GM12878 (cell line): ENCODE measurements at regions not wholly inside any gene's neighbourhood (a gene's known extent, or its start where the extent isn't known, plus 50 kb on each side); places are given as distances from the start of the nearest gene placed in this dataset.

ENCODE experiments used
- ATAC-seq: fragments of 200-7000 bp; cut with Tn5 transposase; 3 replicates; pipeline ENCODE4 v1.9.1; 2020; ENCODE audit warnings: mild to moderate bottlenecking, moderate library complexity
- BruUV-seq: library from RNA; stranded (reverse); fragments of 400-500 nt; replicated peaks from 2 replicates; lab custom pipeline; 2021; lab: Mats Ljungman, UMichigan
- CTCF ChIA-PET: fragments of 300-600 bp; sonication (Branson Sonifier 250); formaldehyde crosslinking; extraction: SDS; loops from one replicate; lab custom pipeline; 2021; ENCODE audit warnings: inconsistent platforms; lab: Yijun Ruan, JAX
- POLR2A ChIA-PET: fragments of 350-600 bp; formaldehyde crosslinking; extraction: SDS; loops from one replicate; lab custom pipeline; 2021; ENCODE audit warnings: inconsistent platforms; lab: Charles Lee
- RAD21 ChIA-PET: fragments of 300-600 bp; sonication (Branson Sonifier 250); formaldehyde crosslinking; loops from one replicate; lab custom pipeline; 2023; ENCODE audit warnings: antibody characterized with exemption; ENCODE audit not compliant: unreplicated experiment; lab: Charles Lee
- SMC1A ChIA-PET: fragments of 300-600 bp; sonication (Branson Sonifier 250); formaldehyde crosslinking; loops from one replicate; lab custom pipeline; 2023; ENCODE audit not compliant: unreplicated experiment, uncharacterized antibody; lab: Charles Lee
- DNase-seq: peaks from one replicate; pipeline ENCODE4 v3.0.0-alpha.2; 2011; ENCODE audit warnings: low read depth, low spot score
- FAIRE-seq: peaks from 3 replicates; lab custom pipeline; 2011; peaks lifted over from hg19 to GRCh38; lab: Jason Lieb, UNC
- H2AFZ ChIP-seq: 2 replicates; pipeline ENCODE4 v1.6.0; 2011; ENCODE audit warnings: low read depth, low read length, control low read depth; ENCODE audit not compliant: control insufficient read depth
- H3K27ac ChIP-seq: 2 replicates; pipeline ENCODE4 v1.5.1; 2011; ENCODE audit warnings: control low read depth; ENCODE audit not compliant: control insufficient read depth, insufficient read depth
- H3K27me3 ChIP-seq, 2 experiments: replicated peaks in 1 of 2; 2 replicates each; pipeline versions ENCODE4 v1.6.0 to v1.6.1; 2011; ENCODE audit warnings: low read length in 1 of 2; ENCODE audit not compliant: control insufficient read depth in 2 of 2, insufficient read depth in 2 of 2
- H3K36me3 ChIP-seq, 2 experiments: 2 replicates each; pipeline ENCODE4 v1.5.1; 2011; ENCODE audit warnings: low read length in 1 of 2; ENCODE audit not compliant: control insufficient read depth in 2 of 2, insufficient read depth in 2 of 2
- H3K4me1 ChIP-seq: 2 replicates; pipeline ENCODE4 v1.6.1; 2011; ENCODE audit warnings: mild to moderate bottlenecking, low read length, moderate library complexity, mixed read lengths; ENCODE audit not compliant: control insufficient read depth, insufficient read depth
- H3K4me2 ChIP-seq: 2 replicates; pipeline ENCODE4 v1.6.0; 2011; ENCODE audit warnings: control low read depth; ENCODE audit not compliant: control insufficient read depth, insufficient read depth
- H3K4me3 ChIP-seq: fragments of 200-600 bp; sonication (generic); 2 replicates; pipeline ENCODE4 v1.5.1; 2016
- H3K79me2 ChIP-seq: 2 replicates; pipeline ENCODE4 v1.6.0; 2011; ENCODE audit warnings: low read length; ENCODE audit not compliant: control insufficient read depth, insufficient read depth
- H3K9ac ChIP-seq: 2 replicates; pipeline ENCODE4 v1.8.0; 2011; ENCODE audit warnings: low read length, control low read depth, mixed read lengths; ENCODE audit not compliant: control insufficient read depth, insufficient read depth
- H3K9me3 ChIP-seq: replicated peaks from 3 replicates; pipeline ENCODE4 v1.5.1; 2011; ENCODE audit warnings: mild to moderate bottlenecking, low read length; ENCODE audit not compliant: control insufficient read depth, insufficient read depth
- H4K20me1 ChIP-seq: 2 replicates; pipeline ENCODE4 v1.6.0; 2011; ENCODE audit not compliant: control insufficient read depth, insufficient read depth
- ASH2L ChIP-seq: fragments of 300-600, 200-600 bp; sonication (generic); IDR thresholded peaks from 2 replicates; pipeline ENCODE4 v1.6.1; 2017; ENCODE audit warnings: low read depth, mild to moderate bottlenecking, borderline replicate concordance
- DPF2 ChIP-seq: fragments of 450-650 bp; IDR thresholded peaks from 2 replicates; pipeline ENCODE4 v1.6.1; 2017; ENCODE audit warnings: mild to moderate bottlenecking
- HDAC6 ChIP-seq: fragments of 200-600 bp; sonication (generic); IDR thresholded peaks from one replicate; pipeline ENCODE4 v1.8.0; 2017; ENCODE audit warnings: antibody characterized with exemption; ENCODE audit not compliant: unreplicated experiment
- IRF3 ChIP-seq: fragments of 450-650 bp; IDR thresholded peaks from 2 replicates; pipeline ENCODE4 v1.6.1; 2014; ENCODE audit warnings: mild to moderate bottlenecking
- IRF4 ChIP-seq: IDR thresholded peaks from 2 replicates; pipeline ENCODE4 v1.6.1; 2011; ENCODE audit warnings: low read depth, low read length
- JUND ChIP-seq: IDR thresholded peaks from 2 replicates; pipeline ENCODE4 v1.6.1; 2012; ENCODE audit warnings: low read depth, mild to moderate bottlenecking, low read length, improper control_type of control experiment, moderate library complexity
- LARP7 ChIP-seq: fragments of 450-650 bp; IDR thresholded peaks from 2 replicates; pipeline ENCODE4 v1.6.1; 2017; ENCODE audit warnings: mild to moderate bottlenecking
- NR2C2 ChIP-seq: IDR thresholded peaks from 2 replicates; pipeline ENCODE4 v1.6.1; 2011; ENCODE audit warnings: borderline replicate concordance, low read depth; ENCODE audit not compliant: control insufficient read depth, insufficient read length
- RCOR1 ChIP-seq: conservative IDR thresholded peaks from 2 replicates; pipeline ENCODE4 v1.6.1; 2012; ENCODE audit warnings: low read depth, low read length, improper control_type of control experiment
- SMAD5 ChIP-seq: IDR thresholded peaks from 2 replicates; pipeline ENCODE4 v1.6.1; 2016; ENCODE audit warnings: antibody characterized with exemption, low read depth
- SMARCA5 ChIP-seq: fragments of 450-650 bp; IDR thresholded peaks from 2 replicates; pipeline ENCODE4 v1.6.1; 2017; ENCODE audit warnings: mild to moderate bottlenecking
- SUPT20H ChIP-seq: IDR thresholded peaks from 2 replicates; pipeline ENCODE4 v1.6.1; 2011; ENCODE audit warnings: low read depth, mild to moderate bottlenecking, low read length, moderate library complexity, borderline replicate concordance; ENCODE audit not compliant: control insufficient read depth
- SUZ12 ChIP-seq: fragments of 200-600 bp; sonication (generic); IDR thresholded peaks from one replicate; pipeline ENCODE4 v1.6.1; 2018; ENCODE audit warnings: antibody characterized with exemption, mild to moderate bottlenecking; ENCODE audit not compliant: unreplicated experiment
- TARDBP ChIP-seq: IDR thresholded peaks from 2 replicates; pipeline ENCODE4 v1.6.1; 2016; ENCODE audit warnings: borderline replicate concordance
- TCF3 ChIP-seq: IDR thresholded peaks from 2 replicates; pipeline ENCODE4 v1.6.1; 2012; ENCODE audit warnings: low read depth, mild to moderate bottlenecking, low read length, borderline replicate concordance; ENCODE audit not compliant: insufficient read depth
- WGBS: methylation state at CpG from one replicate; pipeline ENCODE4 v1.1.6; 2016; ENCODE audit warnings: low lambda C conversion rate; ENCODE audit not compliant: insufficient replicate concordance, insufficient coverage; ENCODE audit errors: missing lambda C conversion rate; 5-methylcytosine and 5-hydroxymethylcytosine counted together
- in situ Hi-C: fragments of 300-500 bp; cut with MboI; formaldehyde crosslinking; loops from 9 replicates; pipeline ENCODE4 v1.14.3; 2018; ENCODE audit warnings: mixed read lengths
- intact Hi-C: fragments of 100-400 bp; cut with micrococcal nuclease; formaldehyde crosslinking; loops from one replicate; pipeline ENCODE4 v1.14.2; 2022; ENCODE audit not compliant: unreplicated experiment

GRCh38 chr18:78171954-78172353, 807.7 kb upstream of the SALL3 start:
- in situ Hi-C loops (no loop called here), intact Hi-C loops (no loop called here)
- Histone ChIP-seq H3K9ac (no peak overlapping the region), H3K36me3 (no peaks in the 10 kb centered on the region), H4K20me1 (no peaks in the 10 kb centered on the region), H3K9me3 (no peaks in the 10 kb centered on the region; the same call in 2 of the 3 replicates), H3K4me3 (no peak overlapping the region), H3K79me2 (no peaks in the 10 kb centered on the region), H2AFZ (no peak overlapping the region), H3K4me1 (no peaks in the 10 kb centered on the region), H3K27me3 (no peaks in the 10 kb centered on the region), H3K27ac (no peak overlapping the region), H3K4me2 (no peak overlapping the region)
- TF ChIP-seq SMAD5 (no peak), LARP7 (no peak), TCF3 (no peak), ASH2L (no peak), HDAC6 (no peak), SMARCA5 (no peak), SUPT20H (no peak)
- no TSS peak for BruUV-seq
- FAIRE-seq: no peak
- ChIA-PET SMC1A (no interaction called here), CTCF (no interaction called here), RAD21 (no interaction called here), POLR2A (no interaction called here)
- WGBS: 48% methylated on average over 5 of the region's 6 CpGs
- ATAC-seq: no peak
- DNase-seq: no peak

GRCh38 chr18:78174737-78175136, 804.9 kb upstream of the SALL3 start:
- ATAC-seq (no peak), FAIRE-seq (no peak), DNase-seq (no peak)
- CTCF ChIA-PET: no interaction called here
- Histone ChIP-seq H3K4me3 (no peak overlapping the region), H2AFZ (no peak overlapping the region), H3K9ac (no peak overlapping the region), H3K4me2 (no peak overlapping the region), H3K4me1 (no peaks in the 10 kb centered on the region), H3K36me3 (no peaks in the 10 kb centered on the region), H3K27ac (no peak overlapping the region), H4K20me1 (no peaks in the 10 kb centered on the region), H3K79me2 (no peaks in the 10 kb centered on the region), H3K27me3 (no peaks in the 10 kb centered on the region), H3K9me3 (no peaks in the 10 kb centered on the region; the same call in 2 of the 3 replicates)
- in situ Hi-C loops: no loop called here
- SMC1A ChIA-PET: no interaction called here
- TF ChIP-seq IRF3 (no peak), JUND (no peak), TARDBP (no peak), SUZ12 (no peak), RCOR1 (no peak), IRF4 (no peak), DPF2 (no peak), NR2C2 (no peak)
- POLR2A ChIA-PET: interaction anchor here (0.5 kb wide), 1 partner anchor 827 kb away, joined by 3 read pairs; no protein-coding TSS in a partner anchor
- RAD21 ChIA-PET: no interaction called here
- intact Hi-C loops: no loop called here
- BruUV-seq: no TSS peak
- 59% methylated on average over 11 of the region's 14 CpGs for WGBS
